ENCODE measurements at regions not wholly inside any gene's neighbourhood (a gene's known extent, or its start where the extent isn't known, plus 50 kb on each side); places are given as distances from the start of the nearest gene placed in this dataset.

- no peak for TF ChIP-seq SP1 (IDR thresholded peaks at IDR 0.05)
- TF ChIP-seq PKNOX1 (IDR thresholded peaks at IDR 0.05): 0 out of 2 replicates have a peak, but pooled peaks have one; percentile 5
Measured at GRCh38 chr4:123573866-123574508, 177.4 kb downstream of the SPRY1 start.
